HEK293 (cell line): ENCODE measurements at regions not wholly inside any gene's neighbourhood (a gene's known extent, or its start where the extent isn't known, plus 50 kb on each side); places are given as distances from the start of the nearest gene placed in this dataset.

ENCODE experiments used
- BCL11A ChIP-seq: fragments of 450-650 bp; formaldehyde crosslinking; IDR thresholded peaks from 2 replicates; pipeline ENCODE4 v1.5.1; 2016; ENCODE audit warnings: low read depth, missing biosample characterization, missing genetic modification characterization
- GLI2 ChIP-seq: fragments of 450-650 bp; formaldehyde crosslinking; IDR thresholded peaks from 2 replicates; pipeline ENCODE4; 2017; ENCODE audit warnings: missing biosample characterization, missing genetic modification characterization, low read depth, borderline replicate concordance
- GLI4 ChIP-seq: fragments of 450-650 bp; formaldehyde crosslinking; IDR thresholded peaks from 2 replicates; pipeline ENCODE4 v1.5.1; 2016; ENCODE audit warnings: missing biosample characterization, missing genetic modification characterization
- HOXA7 ChIP-seq: sonication (generic); formaldehyde crosslinking; IDR thresholded peaks from 2 replicates; pipeline ENCODE4 v1.8.1; 2022; ENCODE audit warnings: missing genetic modification reagents, borderline replicate concordance
- KLF16 ChIP-seq: fragments of 450-650 bp; formaldehyde crosslinking; IDR thresholded peaks from 2 replicates; pipeline ENCODE4 v1.5.1; 2017; ENCODE audit warnings: missing biosample characterization, missing genetic modification characterization
- MEIS1 ChIP-seq: sonication (generic); formaldehyde crosslinking; IDR thresholded peaks from 2 replicates; pipeline ENCODE4 v1.8.1; 2022; ENCODE audit warnings: missing genetic modification reagents, mild to moderate bottlenecking, borderline replicate concordance
- SCRT1 ChIP-seq: fragments of 450-650 bp; formaldehyde crosslinking; IDR thresholded peaks from 2 replicates; pipeline ENCODE4 v1.5.1; 2016; ENCODE audit warnings: missing biosample characterization, missing genetic modification characterization, borderline replicate concordance
- TCF7L2 ChIP-seq: IDR thresholded peaks from 2 replicates; pipeline ENCODE4 v1.6.1; 2011; ENCODE audit warnings: low read depth, mild to moderate bottlenecking, inconsistent platforms, low read length, moderate library complexity, borderline replicate concordance
- ZBTB10 ChIP-seq: fragments of 450-650 bp; formaldehyde crosslinking; IDR thresholded peaks from 2 replicates; pipeline ENCODE4 v1.5.1; 2016; ENCODE audit warnings: missing biosample characterization, missing genetic modification characterization
- ZBTB11 ChIP-seq: fragments of 450-650 bp; formaldehyde crosslinking; conservative IDR thresholded peaks from 2 replicates; pipeline ENCODE4 v1.5.1; 2016; ENCODE audit warnings: low read depth, missing biosample characterization, missing genetic modification characterization
- ZBTB48 ChIP-seq: fragments of 450-650 bp; formaldehyde crosslinking; IDR thresholded peaks from 2 replicates; pipeline ENCODE4 v1.5.1; 2016; ENCODE audit warnings: missing biosample characterization, missing genetic modification characterization
- ZBTB7A ChIP-seq: fragments of 450-650 bp; formaldehyde crosslinking; IDR thresholded peaks from 2 replicates; pipeline ENCODE4 v1.5.1; 2016; ENCODE audit warnings: low read depth, missing biosample characterization, missing genetic modification characterization
- ZFP37 ChIP-seq: fragments of 450-650 bp; formaldehyde crosslinking; IDR thresholded peaks from 2 replicates; pipeline ENCODE4 v1.5.1; 2016; ENCODE audit warnings: missing biosample characterization, missing genetic modification characterization
- ZFP41 ChIP-seq: fragments of 450-650 bp; formaldehyde crosslinking; IDR thresholded peaks from 2 replicates; pipeline ENCODE4 v1.5.1; 2016; ENCODE audit warnings: missing biosample characterization, missing genetic modification characterization, borderline replicate concordance
- ZIC2 ChIP-seq: fragments of 450-650 bp; formaldehyde crosslinking; IDR thresholded peaks from 2 replicates; pipeline ENCODE4 v1.5.1; 2016; ENCODE audit warnings: missing biosample characterization, missing genetic modification characterization
- ZNF16 ChIP-seq: fragments of 450-650 bp; formaldehyde crosslinking; IDR thresholded peaks from 2 replicates; pipeline ENCODE4 v1.5.1; 2016; ENCODE audit warnings: low read depth, missing biosample characterization, missing genetic modification characterization
- ZNF214 ChIP-seq: fragments of 450-650 bp; formaldehyde crosslinking; IDR thresholded peaks from 2 replicates; pipeline ENCODE4 v1.5.1; 2017; ENCODE audit warnings: missing biosample characterization, mild to moderate bottlenecking, missing genetic modification characterization, borderline replicate concordance
- ZNF266 ChIP-seq: fragments of 450-650 bp; formaldehyde crosslinking; IDR thresholded peaks from 2 replicates; pipeline ENCODE4 v1.5.1; 2016; ENCODE audit warnings: missing biosample characterization, missing genetic modification characterization, low read depth
- ZNF311 ChIP-seq: fragments of 450-650 bp; formaldehyde crosslinking; IDR thresholded peaks from 2 replicates; pipeline ENCODE4 v1.5.1; 2017; ENCODE audit warnings: missing biosample characterization, missing genetic modification characterization, borderline replicate concordance
- ZNF341 ChIP-seq: fragments of 450-650 bp; formaldehyde crosslinking; IDR thresholded peaks from 2 replicates; pipeline ENCODE4; 2016; ENCODE audit warnings: low read depth, missing biosample characterization, missing genetic modification characterization
- ZNF366 ChIP-seq: fragments of 450-650 bp; formaldehyde crosslinking; conservative IDR thresholded peaks from 2 replicates; pipeline ENCODE4 v1.5.1; 2016; ENCODE audit warnings: missing biosample characterization, missing genetic modification characterization
- ZNF423 ChIP-seq: fragments of 450-650 bp; formaldehyde crosslinking; IDR thresholded peaks from 2 replicates; pipeline ENCODE4 v1.5.1; 2016; ENCODE audit warnings: missing biosample characterization, missing genetic modification characterization
- ZNF558 ChIP-seq: fragments of 450-650 bp; formaldehyde crosslinking; IDR thresholded peaks from 2 replicates; pipeline ENCODE4 v1.5.1; 2016; ENCODE audit warnings: missing biosample characterization, missing genetic modification characterization
- ZNF560 ChIP-seq: fragments of 450-650 bp; formaldehyde crosslinking; IDR thresholded peaks from 2 replicates; pipeline ENCODE4 v1.5.1; 2017; ENCODE audit warnings: missing biosample characterization, missing genetic modification characterization, borderline replicate concordance
- ZNF561 ChIP-seq: fragments of 450-650 bp; IDR thresholded peaks from 2 replicates; pipeline ENCODE4 v1.5.1; 2018; ENCODE audit warnings: missing biosample characterization, missing genetic modification characterization, borderline replicate concordance
- ZNF585B ChIP-seq: fragments of 450-650 bp; formaldehyde crosslinking; IDR thresholded peaks from 2 replicates; pipeline ENCODE4 v1.5.1; 2016; ENCODE audit warnings: missing biosample characterization, missing genetic modification characterization
- ZNF639 ChIP-seq: fragments of 450-650 bp; formaldehyde crosslinking; IDR thresholded peaks from 2 replicates; pipeline ENCODE4 v1.5.1; 2016; ENCODE audit warnings: missing biosample characterization, missing genetic modification characterization
- ZNF654 ChIP-seq: fragments of 450-650 bp; formaldehyde crosslinking; IDR thresholded peaks from 2 replicates; pipeline ENCODE4 v1.5.1; 2016; ENCODE audit warnings: low read depth, missing biosample characterization, missing genetic modification characterization
- ZNF830 ChIP-seq: fragments of 450-650 bp; IDR thresholded peaks from 2 replicates; pipeline ENCODE4 v1.5.0; 2018; ENCODE audit warnings: missing biosample characterization, missing genetic modification characterization, low read depth, mild to moderate bottlenecking, moderate library complexity
- TF ChIP-seq, protein P1 (sequence below): fragments of 450-650 bp; formaldehyde crosslinking; IDR thresholded peaks from 2 replicates; pipeline ENCODE4 v1.5.1; 2016; ENCODE audit warnings: missing biosample characterization, missing genetic modification characterization

GRCh38 chr5:119302916-119303897 is 52.6 kb upstream of the TNFAIP8 start (continued):
- TF ChIP-seq ZFP37 = no peak
- TF ChIP-seq ZNF639 (tag by site-specific recombination) = peak; percentile 67; the same call in 1 of the 2 replicates
- no peak; the same call in 1 of the 2 replicates for TF ChIP-seq ZNF561
- TF ChIP-seq MEIS1 (CRISPR knock-in tag) = no peak
- no peak for TF ChIP-seq KLF16 (tag by site-specific recombination)
- TF ChIP-seq ZIC2 = no peak
- TF ChIP-seq ZFP41 (tag by site-specific recombination) = no peak
- TF ChIP-seq ZNF560 (tag by site-specific recombination) = no peak
- TF ChIP-seq ZNF830 (tag by site-specific recombination) = no peak
- TF ChIP-seq GLI2 = peak; percentile 56; the same call in 1 of the 2 replicates
- TF ChIP-seq ZNF366 (tag by site-specific recombination) = peak; percentile 83
- no peak for TF ChIP-seq TCF7L2
- TF ChIP-seq ZBTB11 = no peak
- TF ChIP-seq GLI4 (tag by site-specific recombination) = no peak
- no peak for TF ChIP-seq ZNF266 (tag by site-specific recombination)
- TF ChIP-seq HOXA7 (CRISPR knock-in tag) = no peak
- TF ChIP-seq, protein P1, sequence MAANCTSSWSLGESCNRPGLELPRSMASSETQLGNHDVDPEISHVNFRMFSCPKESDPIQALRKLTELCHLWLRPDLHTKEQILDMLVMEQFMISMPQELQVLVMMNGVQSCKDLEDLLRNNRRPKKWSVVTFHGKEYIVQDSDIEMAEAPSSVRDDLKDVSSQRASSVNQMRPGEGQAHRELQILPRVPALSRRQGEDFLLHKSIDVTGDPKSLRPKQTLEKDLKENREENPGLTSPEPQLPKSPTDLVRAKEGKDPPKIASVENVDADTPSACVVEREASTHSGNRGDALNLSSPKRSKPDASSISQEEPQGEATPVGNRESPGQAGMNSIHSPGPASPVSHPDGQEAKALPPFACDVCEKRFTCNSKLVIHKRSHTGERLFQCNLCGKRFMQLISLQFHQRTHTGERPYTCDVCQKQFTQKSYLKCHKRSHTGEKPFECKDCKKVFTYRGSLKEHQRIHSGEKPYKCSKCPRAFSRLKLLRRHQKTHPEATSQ (tag by site-specific recombination) = no peak
- no peak for TF ChIP-seq ZBTB7A (tag by site-specific recombination)
- TF ChIP-seq ZNF16 (tag by site-specific recombination) = no peak
- no peak for TF ChIP-seq ZNF311 (tag by site-specific recombination)
- peak; percentile 69; the same call in 1 of the 2 replicates for TF ChIP-seq BCL11A (tag by site-specific recombination)
- no peak for TF ChIP-seq SCRT1 (tag by site-specific recombination)
- TF ChIP-seq ZNF423 (tag by site-specific recombination) = no peak
- TF ChIP-seq ZNF214 (tag by site-specific recombination) = no peak
- TF ChIP-seq ZNF558 (tag by site-specific recombination) = peak; percentile 64; the same call in 1 of the 2 replicates
- peak; percentile 17; the same call in 1 of the 2 replicates for TF ChIP-seq ZNF654 (tag by site-specific recombination)
- no peak for TF ChIP-seq ZNF341
- no peak for TF ChIP-seq ZBTB10 (tag by site-specific recombination)
- no peak for TF ChIP-seq ZBTB48 (tag by site-specific recombination)
- TF ChIP-seq ZNF585B (tag by site-specific recombination) = no peak
